Osteocyte (in vitro differentiated cells): ENCODE measurements at regions not wholly inside any gene's neighbourhood (a gene's known extent, or its start where the extent isn't known, plus 50 kb on each side); places are given as distances from the start of the nearest gene placed in this dataset.
"Not testable (repeated sequence)": the region's sequence is repeated elsewhere in the genome, so short reads cannot be mapped to it uniquely, and the experiment has no call there.

Experiments
- DNase-seq: peaks from one replicate; pipeline ENCODE4 v3.0.0; 2021; ENCODE audit warnings: mixed read lengths; ENCODE audit not compliant: unreplicated experiment; ENCODE audit errors: extremely low spot score
- H3K27ac Mint-ChIP-seq: one replicate; pipeline ENCODE4 v1.8.0; 2021; ENCODE audit warnings: mild to moderate bottlenecking, mixed read lengths; ENCODE audit not compliant: unreplicated experiment
- H3K27me3 Mint-ChIP-seq: one replicate; pipeline ENCODE4 v1.8.0; 2021; ENCODE audit warnings: mixed read lengths; ENCODE audit not compliant: unreplicated experiment
- H3K36me3 Mint-ChIP-seq: one replicate; pipeline ENCODE4 v1.8.0; 2021; ENCODE audit warnings: mixed read lengths; ENCODE audit not compliant: unreplicated experiment
- H3K4me1 Mint-ChIP-seq: one replicate; pipeline ENCODE4 v1.8.0; 2021; ENCODE audit warnings: mixed read lengths; ENCODE audit not compliant: unreplicated experiment
- H3K4me3 Mint-ChIP-seq: one replicate; pipeline ENCODE4 v1.8.0; 2021; ENCODE audit warnings: mild to moderate bottlenecking, moderate library complexity, mixed read lengths; ENCODE audit not compliant: unreplicated experiment
- H3K9me3 Mint-ChIP-seq: one replicate; pipeline ENCODE4 v1.8.0; 2021; ENCODE audit warnings: mixed read lengths; ENCODE audit not compliant: unreplicated experiment
- CTCF ChIP-seq: fragments of 200-600 bp; sonication (generic); IDR thresholded peaks from 2 replicates; pipeline ENCODE4 v1.5.0; 2021; ENCODE audit warnings: antibody characterized with exemption, mild to moderate bottlenecking, moderate library complexity

- H3K36me3 Mint-ChIP-seq = no peaks in the 10 kb centered on the region
- no peak overlapping the region for H3K27ac Mint-ChIP-seq
- TF ChIP-seq CTCF = no peak
- no peaks in the 10 kb centered on the region for H3K27me3 Mint-ChIP-seq
- H3K4me3 Mint-ChIP-seq = no peak overlapping the region
- peaks cover 28% of the 10 kb centered on the region for H3K9me3 Mint-ChIP-seq
- no peak for DNase-seq
- H3K4me1 Mint-ChIP-seq = no peaks in the 10 kb centered on the region
Observed at GRCh38 chr5:4023753-4024335, 428.2 kb downstream of the IRX1 start.

- Mint-ChIP-seq H3K4me1 (no peaks in the 10 kb centered on the region), H3K27me3 (no peaks in the 10 kb centered on the region), H3K4me3 (no peak overlapping the region), H3K27ac (no peak overlapping the region), H3K9me3 (peaks cover 20% of the 10 kb centered on the region), H3K36me3 (no peaks in the 10 kb centered on the region)
- TF ChIP-seq CTCF = no peak
- no peak for DNase-seq
Observed at GRCh38 chr5:4027088-4027734, 431.6 kb downstream of the IRX1 start.

GRCh38 chr5:4028384-4028783 is 432.8 kb downstream of the IRX1 start:
- Mint-ChIP-seq H3K4me3 (no peak overlapping the region), H3K4me1 (no peaks in the 10 kb centered on the region)

GRCh38 chr5:4033546-4033945 is 437.9 kb downstream of the IRX1 start:
- not testable (repeated sequence) for H3K4me1 Mint-ChIP-seq, H3K27me3 Mint-ChIP-seq, DNase-seq, H3K4me3 Mint-ChIP-seq, H3K27ac Mint-ChIP-seq, H3K36me3 Mint-ChIP-seq
- H3K9me3 Mint-ChIP-seq = peaks cover 38% of the 10 kb centered on the region

More at GRCh38 chr5:4028384-4028783, 432.8 kb downstream of the IRX1 start:
- DNase-seq = no peak
- peaks cover 20% of the 10 kb centered on the region for H3K9me3 Mint-ChIP-seq
- H3K27me3 Mint-ChIP-seq = no peaks in the 10 kb centered on the region
- no peak for TF ChIP-seq CTCF
- H3K36me3 Mint-ChIP-seq = no peaks in the 10 kb centered on the region
- H3K27ac Mint-ChIP-seq = no peak overlapping the region

- H3K9me3 Mint-ChIP-seq = peaks cover 45% of the 10 kb centered on the region
- H3K36me3 Mint-ChIP-seq = no peaks in the 10 kb centered on the region
- no peak for TF ChIP-seq CTCF
- no peaks in the 10 kb centered on the region for H3K27me3 Mint-ChIP-seq
- no peak overlapping the region for H3K27ac Mint-ChIP-seq
- H3K4me3 Mint-ChIP-seq = no peak overlapping the region
- DNase-seq = no peak
- no peaks in the 10 kb centered on the region for H3K4me1 Mint-ChIP-seq
Observed at GRCh38 chr5:4036861-4037260, 441.2 kb downstream of the IRX1 start.
